Transverse colon (tissue), 3 donors: ENCODE measurements at regions not wholly inside any gene's neighbourhood (a gene's known extent, or its start where the extent isn't known, plus 50 kb on each side); places are given as distances from the start of the nearest gene placed in this dataset.

Experiments
- CTCF ChIP-seq, 5 experiments: fragments of 200-600 bp in 3 of 5; fragments of 450-650 bp in 2 of 5; sonication (generic) in 3 of 5; IDR thresholded peaks; 1 replicate in 2 of 5; 2 replicates in 3 of 5; pipeline ENCODE4 v1.5.1; 2016 to 2017; ENCODE audit warnings: antibody characterized with exemption in 5 of 5, inconsistent platforms in 3 of 5, mild to moderate bottlenecking in 2 of 5, moderate library complexity in 1 of 5
- EP300 ChIP-seq: sonication (generic); formaldehyde crosslinking; IDR thresholded peaks from one replicate; pipeline ENCODE4 v1.6.1; 2017; ENCODE audit warnings: antibody characterized with exemption, low read depth
- POLR2A ChIP-seq: fragments of 450-650 bp; IDR thresholded peaks from one replicate; pipeline ENCODE4 v1.6.1; 2016; ENCODE audit warnings: antibody characterized with exemption, mild to moderate bottlenecking, moderate library complexity

- TF ChIP-seq CTCF (IDR thresholded peaks at IDR 0.05) = no peak
- TF ChIP-seq POLR2A = no peak
- no peak for TF ChIP-seq EP300
These were observed 126.1 kb upstream of the NECTIN1 start for GRCh38 chr11:119855066-119855465.
